Activated T-helper 17 cell treated with anti-CD3 and anti-CD28 coated beads, Interleukin-2, amount 50 U/mL, for 72 hours (primary cell): ENCODE measurements at regions not wholly inside any gene's neighbourhood (a gene's known extent, or its start where the extent isn't known, plus 50 kb on each side); places are given as distances from the start of the nearest gene placed in this dataset.
"Not testable (repeated sequence)": the region's sequence is repeated elsewhere in the genome, so short reads cannot be mapped to it uniquely, and the experiment has no call there.

Source experiments
- ATAC-seq: fragments of 150-1000 bp; cut with Tn5 transposase; replicated peaks from 2 replicates; pipeline ENCODE4 v1.10.0; 2021; ENCODE audit warnings: mild to moderate bottlenecking, moderate library complexity
- H3K27ac Mint-ChIP-seq: one replicate; pipeline ENCODE4 v1.8.0; 2022; ENCODE audit warnings: mixed read lengths
- H3K27me3 Mint-ChIP-seq: one replicate; pipeline ENCODE4 v1.8.0; 2022; ENCODE audit warnings: mixed read lengths
- H3K36me3 Mint-ChIP-seq: one replicate; pipeline ENCODE4 v1.8.0; 2022; ENCODE audit warnings: low read depth, mild to moderate bottlenecking, mixed read lengths
- H3K4me1 Mint-ChIP-seq: one replicate; pipeline ENCODE4 v1.8.0; 2022; ENCODE audit warnings: mixed read lengths
- H3K4me3 Mint-ChIP-seq: one replicate; pipeline ENCODE4 v1.8.0; 2022; ENCODE audit warnings: mild to moderate bottlenecking, mixed read lengths
- H3K9me3 Mint-ChIP-seq: one replicate; pipeline ENCODE4 v1.8.0; 2022; ENCODE audit warnings: mixed read lengths

- Mint-ChIP-seq H3K36me3 (no peaks in the 10 kb centered on the region), H3K27ac (no peak overlapping the region), H3K27me3 (peaks cover 3% of the 10 kb centered on the region), H3K4me1 (no peaks in the 10 kb centered on the region), H3K9me3 (no peaks in the 10 kb centered on the region), H3K4me3 (no peak overlapping the region)
- no peak for ATAC-seq
These were observed 432.2 kb upstream of the GHITM start for GRCh38 chr10:83706952-83707582.

DNA sequence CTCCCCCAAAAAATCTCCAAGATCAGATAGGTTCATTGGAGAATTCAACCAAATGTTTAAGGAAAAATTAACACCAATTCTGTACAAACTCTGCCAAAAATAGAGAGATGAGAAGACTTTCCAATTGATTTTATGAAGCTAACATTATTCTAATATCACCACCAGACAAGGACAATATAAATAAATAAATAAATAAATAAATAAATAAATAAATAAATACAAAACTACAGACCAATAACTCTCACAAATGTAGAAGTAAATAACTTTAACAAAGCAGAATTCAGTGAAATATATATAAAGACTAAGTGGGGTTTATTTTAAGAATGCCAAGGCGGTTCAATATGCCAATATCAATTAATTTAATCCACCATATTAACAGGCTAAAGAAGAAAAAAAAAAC, 425.9 kb upstream of the GHITM start:
- Mint-ChIP-seq H3K4me1 (no peaks in the 10 kb centered on the region), H3K4me3 (no peak overlapping the region), H3K36me3 (no peaks in the 10 kb centered on the region), H3K9me3 (no peaks in the 10 kb centered on the region), H3K27me3 (peaks cover 3% of the 10 kb centered on the region), H3K27ac (no peak overlapping the region)
- ATAC-seq: no peak

DNA sequence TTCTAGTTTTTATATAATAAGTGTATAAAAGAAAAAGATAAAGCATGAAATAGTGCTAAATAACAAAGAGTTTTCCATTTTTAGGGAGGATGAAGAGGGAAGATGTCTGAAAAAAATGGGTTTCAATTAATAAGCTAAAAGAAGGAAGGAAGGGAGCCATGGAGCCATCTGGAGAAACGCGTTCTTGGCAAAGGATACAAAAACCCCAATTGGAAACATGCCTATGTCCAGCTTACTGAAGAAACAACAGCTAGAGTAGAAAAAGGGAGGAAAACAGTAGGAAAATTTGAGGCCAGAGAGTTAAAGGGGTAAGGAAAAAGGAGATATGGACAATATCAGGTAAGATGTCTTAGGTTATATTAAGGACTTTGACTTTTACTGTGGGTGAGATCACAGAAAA, 416.2 kb upstream of the GHITM start:
- Mint-ChIP-seq H3K36me3 (no peaks in the 10 kb centered on the region), H3K27ac (no peak overlapping the region), H3K9me3 (peaks cover 10% of the 10 kb centered on the region), H3K4me1 (no peaks in the 10 kb centered on the region), H3K4me3 (no peak overlapping the region), H3K27me3 (no peaks in the 10 kb centered on the region)
- no peak for ATAC-seq

GRCh38 chr10:83724471-83725241, 414.7 kb upstream of the GHITM start:
- H3K4me3 Mint-ChIP-seq: no peak overlapping the region
- ATAC-seq: no peak
- H3K36me3 Mint-ChIP-seq: no peaks in the 10 kb centered on the region
- H3K9me3 Mint-ChIP-seq: peaks cover 10% of the 10 kb centered on the region
- H3K27me3 Mint-ChIP-seq: no peaks in the 10 kb centered on the region
- no peak overlapping the region for H3K27ac Mint-ChIP-seq
- no peaks in the 10 kb centered on the region for H3K4me1 Mint-ChIP-seq

- no peak for ATAC-seq
- peaks cover 10% of the 10 kb centered on the region for H3K9me3 Mint-ChIP-seq
These were observed 413.7 kb upstream of the GHITM start for GRCh38 chr10:83725567-83725966.

GRCh38 chr10:83734278-83734677, 405.0 kb upstream of the GHITM start:
- H3K9me3 Mint-ChIP-seq: peaks cover 11% of the 10 kb centered on the region
- no peak for ATAC-seq
- H3K27ac Mint-ChIP-seq: no peak overlapping the region
- no peaks in the 10 kb centered on the region for H3K27me3 Mint-ChIP-seq
- no peak overlapping the region for H3K4me3 Mint-ChIP-seq
- no peaks in the 10 kb centered on the region for H3K36me3 Mint-ChIP-seq
- no peaks in the 10 kb centered on the region for H3K4me1 Mint-ChIP-seq

More at GRCh38 chr10:83725567-83725966, 413.7 kb upstream of the GHITM start:
- Mint-ChIP-seq H3K4me1 (no peaks in the 10 kb centered on the region), H3K27me3 (no peaks in the 10 kb centered on the region), H3K4me3 (no peak overlapping the region), H3K36me3 (no peaks in the 10 kb centered on the region), H3K27ac (no peak overlapping the region)

DNA sequence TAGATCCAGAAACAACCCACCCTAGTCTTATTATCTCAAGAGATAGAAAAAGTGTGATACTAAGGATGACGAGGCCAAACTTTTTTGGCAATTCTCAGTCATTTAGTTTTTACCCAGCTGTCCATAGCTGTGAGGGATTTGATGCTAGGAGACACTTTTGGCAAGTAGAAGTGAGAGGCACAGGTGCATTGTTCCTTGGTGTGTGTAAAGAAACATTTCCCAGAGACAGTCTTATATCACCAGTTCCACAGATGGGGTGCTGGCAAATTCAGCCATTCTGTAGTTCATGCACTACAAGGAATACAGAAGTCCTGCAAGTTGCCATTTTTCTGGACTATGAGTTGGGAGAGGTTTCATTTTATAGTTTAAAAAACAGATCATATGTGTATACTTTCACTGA, 403.3 kb upstream of the GHITM start:
- no peak for ATAC-seq
- no peak overlapping the region for H3K27ac Mint-ChIP-seq
- H3K9me3 Mint-ChIP-seq: peaks cover 11% of the 10 kb centered on the region
- H3K4me3 Mint-ChIP-seq: no peak overlapping the region
- no peaks in the 10 kb centered on the region for H3K36me3 Mint-ChIP-seq
- H3K4me1 Mint-ChIP-seq: no peaks in the 10 kb centered on the region
- no peaks in the 10 kb centered on the region for H3K27me3 Mint-ChIP-seq

DNA sequence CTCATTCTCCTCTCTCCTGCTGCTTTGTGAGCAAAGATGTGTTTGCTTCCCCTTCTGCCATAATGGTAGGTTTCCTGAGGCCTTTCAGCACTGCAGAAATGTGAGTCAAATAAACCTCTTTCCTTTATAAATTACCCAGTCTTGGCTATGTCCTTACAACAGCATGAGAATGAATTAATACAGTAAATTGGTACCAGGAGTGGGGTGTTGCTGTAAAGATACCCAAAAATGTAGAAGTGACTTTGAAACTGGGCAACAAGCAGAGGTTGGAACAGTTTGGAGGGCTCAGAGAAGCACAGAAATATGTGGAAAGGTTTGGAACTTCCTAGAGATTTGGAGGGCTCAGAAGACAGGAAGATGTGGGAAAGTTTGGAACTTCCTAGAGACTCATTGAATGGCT, 388.7 kb upstream of the GHITM start:
- Mint-ChIP-seq H3K4me3 (no peak overlapping the region), H3K9me3 (peaks cover 15% of the 10 kb centered on the region), H3K27ac (no peak overlapping the region), H3K27me3 (no peaks in the 10 kb centered on the region), H3K4me1 (no peaks in the 10 kb centered on the region), H3K36me3 (no peaks in the 10 kb centered on the region)
- no peak for ATAC-seq

- no peak for ATAC-seq
- H3K4me3 Mint-ChIP-seq: no peak overlapping the region
- peaks cover 15% of the 10 kb centered on the region for H3K9me3 Mint-ChIP-seq
- no peaks in the 10 kb centered on the region for H3K36me3 Mint-ChIP-seq
- no peaks in the 10 kb centered on the region for H3K4me1 Mint-ChIP-seq
- no peak overlapping the region for H3K27ac Mint-ChIP-seq
- no peaks in the 10 kb centered on the region for H3K27me3 Mint-ChIP-seq
These were observed 385.8 kb upstream of the GHITM start for GRCh38 chr10:83753490-83753889.

DNA sequence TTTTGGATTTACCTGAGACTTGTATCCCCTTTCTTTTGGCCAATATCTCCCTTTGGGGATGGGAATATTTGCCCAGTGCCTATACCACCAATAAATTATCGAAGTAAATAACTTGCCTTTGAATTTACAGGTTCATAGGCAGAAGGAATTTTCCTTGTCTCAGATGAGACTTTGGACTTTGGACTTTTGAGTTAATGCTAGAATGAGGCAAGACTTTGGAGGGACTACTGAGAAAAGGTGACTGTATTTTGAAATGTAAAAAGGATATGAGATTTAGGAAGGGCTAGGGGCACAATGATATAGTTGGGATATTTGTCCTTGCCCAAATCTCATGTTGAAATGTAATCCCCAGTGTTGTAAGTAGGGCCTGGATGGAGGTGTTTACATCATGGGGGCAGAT, 384.5 kb upstream of the GHITM start:
- no peak overlapping the region for H3K4me3 Mint-ChIP-seq
- no peaks in the 10 kb centered on the region for H3K27me3 Mint-ChIP-seq
- no peak overlapping the region for H3K27ac Mint-ChIP-seq
- H3K36me3 Mint-ChIP-seq: no peaks in the 10 kb centered on the region
- no peak for ATAC-seq
- no peaks in the 10 kb centered on the region for H3K4me1 Mint-ChIP-seq
- H3K9me3 Mint-ChIP-seq: peaks cover 18% of the 10 kb centered on the region

DNA sequence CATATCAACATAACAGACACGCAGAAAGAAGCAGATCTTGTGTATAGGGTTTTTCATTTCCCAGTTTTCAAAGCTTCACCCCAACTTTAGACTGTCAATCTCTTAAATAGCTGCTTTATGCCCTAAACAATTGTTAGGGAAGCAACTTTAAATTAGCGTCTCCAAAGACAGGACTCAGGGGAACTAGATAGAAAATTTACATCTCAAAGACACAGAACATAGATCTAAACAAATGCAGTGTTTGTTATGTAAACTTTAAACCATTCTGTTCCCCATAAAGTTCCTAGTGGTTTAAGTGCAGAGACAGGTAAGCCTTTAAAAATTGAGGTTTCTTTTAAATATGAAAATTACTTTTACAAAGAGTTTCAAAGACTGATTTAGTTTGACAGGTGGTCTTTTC, 379.2 kb upstream of the GHITM start:
- Mint-ChIP-seq H3K27ac (no peak overlapping the region), H3K36me3 (no peaks in the 10 kb centered on the region), H3K9me3 (peaks cover 7% of the 10 kb centered on the region), H3K27me3 (no peaks in the 10 kb centered on the region), H3K4me1 (no peaks in the 10 kb centered on the region), H3K4me3 (no peak overlapping the region)
- no peak for ATAC-seq

DNA sequence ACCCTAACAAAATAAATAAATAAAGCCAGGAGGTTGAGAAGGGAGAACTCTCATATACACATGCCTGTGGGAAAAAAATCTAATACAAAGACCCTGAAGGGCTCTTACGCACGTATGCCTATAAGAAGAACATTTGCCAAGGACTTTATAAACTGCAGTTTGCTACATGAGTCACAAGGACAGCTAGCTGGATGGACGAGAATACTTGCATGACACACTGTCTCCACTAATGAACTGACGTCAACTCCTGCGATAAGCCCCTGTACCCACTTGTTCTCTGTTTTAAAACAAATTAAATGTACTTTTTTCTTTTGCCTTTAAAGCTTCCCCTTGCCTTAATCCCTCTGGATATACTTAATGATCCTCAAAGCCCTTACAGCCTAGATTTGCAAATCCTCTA, 374.6 kb upstream of the GHITM start:
- Mint-ChIP-seq H3K9me3 (no peaks in the 10 kb centered on the region), H3K27ac (no peak overlapping the region), H3K36me3 (no peaks in the 10 kb centered on the region), H3K4me3 (no peak overlapping the region), H3K27me3 (no peaks in the 10 kb centered on the region), H3K4me1 (no peaks in the 10 kb centered on the region)
- ATAC-seq: no peak

- Mint-ChIP-seq H3K4me3 (no peak overlapping the region), H3K27me3 (no peaks in the 10 kb centered on the region), H3K9me3 (no peaks in the 10 kb centered on the region), H3K27ac (no peak overlapping the region), H3K36me3 (no peaks in the 10 kb centered on the region), H3K4me1 (no peaks in the 10 kb centered on the region)
- ATAC-seq: no peak
These were observed 373.6 kb upstream of the GHITM start for GRCh38 chr10:83765731-83766130.

- Mint-ChIP-seq H3K27me3 (no peaks in the 10 kb centered on the region), H3K27ac (no peak overlapping the region), H3K36me3 (no peaks in the 10 kb centered on the region), H3K4me1 (no peaks in the 10 kb centered on the region), H3K9me3 (peaks cover 12% of the 10 kb centered on the region), H3K4me3 (no peak overlapping the region)
- no peak for ATAC-seq
These were observed 370.0 kb upstream of the GHITM start for GRCh38 chr10:83769281-83769820.

- ATAC-seq, H3K36me3 Mint-ChIP-seq, H3K27ac Mint-ChIP-seq, H3K27me3 Mint-ChIP-seq, H3K4me1 Mint-ChIP-seq, H3K9me3 Mint-ChIP-seq, H3K4me3 Mint-ChIP-seq: not testable (repeated sequence)
These were observed 352.6 kb upstream of the GHITM start for GRCh38 chr10:83786701-83787100.
